Osteoblast (primary cell): ENCODE measurements at regions not wholly inside any gene's neighbourhood (a gene's known extent, or its start where the extent isn't known, plus 50 kb on each side); places are given as distances from the start of the nearest gene placed in this dataset.

Source experiments
- DNase-seq: peaks from one replicate; pipeline ENCODE4 v3.0.0; 2011; ENCODE audit warnings: low spot score, mixed read lengths; ENCODE audit not compliant: insufficient read length; ENCODE audit errors: missing footprints
- H2AFZ ChIP-seq: 2 replicates; pipeline ENCODE4 v1.6.0; 2011; ENCODE audit warnings: mild to moderate bottlenecking, low read length
- H3K27ac ChIP-seq: 2 replicates; pipeline ENCODE4 v1.5.1; 2011; ENCODE audit warnings: mild to moderate bottlenecking, low read depth, low read length, moderate library complexity
- H3K27me3 ChIP-seq: 2 replicates; pipeline ENCODE4 v1.6.0; 2012; ENCODE audit warnings: mild to moderate bottlenecking, control low read depth, inconsistent platforms, low read length, moderate library complexity; ENCODE audit not compliant: insufficient read depth
- H3K36me3 ChIP-seq: 2 replicates; pipeline ENCODE4 v1.5.1; 2011; ENCODE audit warnings: mild to moderate bottlenecking, low read length, control low read depth, moderate library complexity; ENCODE audit not compliant: insufficient read depth
- H3K4me1 ChIP-seq: 2 replicates; pipeline ENCODE4 v1.5.1; 2011; ENCODE audit warnings: mild to moderate bottlenecking, low read length, control low read depth, moderate library complexity; ENCODE audit not compliant: insufficient read depth
- H3K4me2 ChIP-seq: 2 replicates; pipeline ENCODE4 v1.6.0; 2011; ENCODE audit warnings: mild to moderate bottlenecking, low read length; ENCODE audit not compliant: insufficient read depth
- H3K4me3 ChIP-seq: fragments of 200-600 bp; sonication (generic); 3 replicates; pipeline ENCODE4 v1.5.1; 2012; ENCODE audit warnings: mild to moderate bottlenecking, low read length, inconsistent platforms; ENCODE audit not compliant: insufficient read depth
- H3K79me2 ChIP-seq: 2 replicates; pipeline ENCODE4 v1.6.0; 2012; ENCODE audit warnings: mild to moderate bottlenecking, low read length, control low read depth, inconsistent platforms; ENCODE audit not compliant: insufficient read depth
- H3K9me3 ChIP-seq: 2 replicates; pipeline ENCODE4 v1.5.1; 2011; ENCODE audit warnings: low read depth, low read length, control low read depth
- H4K20me1 ChIP-seq: 2 replicates; pipeline ENCODE4 v1.6.0; 2012; ENCODE audit warnings: mild to moderate bottlenecking, low read length, control low read depth; ENCODE audit not compliant: insufficient read depth
- CTCF ChIP-seq: IDR thresholded peaks from 2 replicates; pipeline ENCODE4 v1.5.1; 2011; ENCODE audit warnings: mild to moderate bottlenecking, low read depth, low read length, moderate library complexity; ENCODE audit errors: extremely low read depth

- no peaks in the 10 kb centered on the region for H3K27me3 ChIP-seq
- H3K4me2 ChIP-seq: no peak overlapping the region
- no peaks in the 10 kb centered on the region for H3K79me2 ChIP-seq
- no peaks in the 10 kb centered on the region for H3K9me3 ChIP-seq
- H2AFZ ChIP-seq: no peak overlapping the region
- no peak overlapping the region for H3K27ac ChIP-seq
- no peaks in the 10 kb centered on the region for H3K4me1 ChIP-seq
- no peak for TF ChIP-seq CTCF
- no peak for DNase-seq
- H3K36me3 ChIP-seq: no peaks in the 10 kb centered on the region
- H3K4me3 ChIP-seq: no peak overlapping the region
- no peaks in the 10 kb centered on the region for H4K20me1 ChIP-seq
These were observed 553.6 kb downstream of the PTPRU start for GRCh38 chr1:29789910-29790247.

DNA sequence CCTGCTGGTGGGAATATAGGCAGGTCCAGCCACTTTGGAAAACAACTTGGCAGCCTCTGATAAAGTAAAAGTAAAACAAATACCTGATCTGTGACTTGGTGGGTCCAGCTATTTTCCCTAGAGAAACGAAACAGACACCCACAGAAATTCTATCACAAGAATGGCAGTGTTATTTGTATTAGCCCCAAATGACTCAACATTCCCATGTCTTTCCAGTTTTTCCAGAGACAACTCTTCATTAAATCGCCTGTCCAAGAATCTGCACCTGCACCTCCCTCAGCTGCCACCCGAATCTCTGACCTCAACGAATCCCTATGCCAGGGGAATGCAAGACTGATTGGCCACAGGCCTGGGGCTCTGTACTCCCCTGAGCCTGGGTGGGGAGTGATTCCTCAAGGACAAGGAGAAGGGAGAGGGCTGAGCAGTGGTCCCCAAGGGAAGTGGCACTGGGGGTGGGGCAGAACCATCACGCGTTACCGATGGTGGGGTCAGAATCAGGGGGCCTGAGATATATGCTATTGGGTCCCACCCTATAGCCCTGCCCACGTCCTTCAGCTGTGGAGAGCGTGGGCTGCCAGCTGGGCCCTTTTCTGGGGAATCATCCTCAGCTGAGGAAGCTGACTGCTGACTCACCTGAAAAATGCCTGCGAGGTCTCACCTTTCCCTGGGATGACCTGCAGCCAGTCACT lies 553.0 kb downstream of the PTPRU start:
- H3K36me3 ChIP-seq: no peaks in the 10 kb centered on the region
- no peak for DNase-seq
- no peak overlapping the region for H2AFZ ChIP-seq
- H3K79me2 ChIP-seq: no peaks in the 10 kb centered on the region
- no peak overlapping the region for H3K4me2 ChIP-seq
- no peak overlapping the region for H3K27ac ChIP-seq
- no peak overlapping the region for H3K4me3 ChIP-seq
- TF ChIP-seq CTCF: no peak
- H3K27me3 ChIP-seq: no peaks in the 10 kb centered on the region
- H4K20me1 ChIP-seq: no peaks in the 10 kb centered on the region
- no peaks in the 10 kb centered on the region for H3K4me1 ChIP-seq
- H3K9me3 ChIP-seq: no peaks in the 10 kb centered on the region

- H3K27ac ChIP-seq: no peak overlapping the region
- no peaks in the 10 kb centered on the region for H4K20me1 ChIP-seq
- no peaks in the 10 kb centered on the region for H3K79me2 ChIP-seq
- peaks cover 5% of the 10 kb centered on the region for H3K27me3 ChIP-seq
- H3K9me3 ChIP-seq: no peaks in the 10 kb centered on the region
- TF ChIP-seq CTCF: no peak
- H3K36me3 ChIP-seq: no peaks in the 10 kb centered on the region
- H2AFZ ChIP-seq: no peak overlapping the region
- DNase-seq: no peak
- no peaks in the 10 kb centered on the region for H3K4me1 ChIP-seq
- no peak overlapping the region for H3K4me2 ChIP-seq
- no peak overlapping the region for H3K4me3 ChIP-seq
These were observed 550.7 kb downstream of the PTPRU start for GRCh38 chr1:29786791-29787732.

GRCh38 chr1:29786195-29786594 lies 549.9 kb downstream of the PTPRU start:
- no peak for TF ChIP-seq CTCF
- no peaks in the 10 kb centered on the region for H4K20me1 ChIP-seq
- H3K27ac ChIP-seq: no peak overlapping the region
- H3K9me3 ChIP-seq: no peaks in the 10 kb centered on the region
- H3K36me3 ChIP-seq: no peaks in the 10 kb centered on the region
- no peak for DNase-seq
- H3K27me3 ChIP-seq: peaks cover 12% of the 10 kb centered on the region
- no peak overlapping the region for H3K4me2 ChIP-seq
- no peak overlapping the region for H2AFZ ChIP-seq
- H3K79me2 ChIP-seq: no peaks in the 10 kb centered on the region
- no peaks in the 10 kb centered on the region for H3K4me1 ChIP-seq
- no peak overlapping the region for H3K4me3 ChIP-seq
